HG02884 (cell line): ENCODE measurements at regions not wholly inside any gene's neighbourhood (a gene's known extent, or its start where the extent isn't known, plus 50 kb on each side); places are given as distances from the start of the nearest gene placed in this dataset.
A peak's percentile ranks its signal among the peaks of the same experiment; 100 is the strongest.
"Not testable (repeated sequence)": the region's sequence is repeated elsewhere in the genome, so short reads cannot be mapped to it uniquely, and the experiment has no call there.

Experiments
- ATAC-seq: cut with Tn5 transposase; IDR thresholded peaks from one replicate; pipeline ENCODE4 v1.9.1; 2021; ENCODE audit warnings: mild to moderate bottlenecking, moderate library complexity; ENCODE audit not compliant: unreplicated experiment

DNA sequence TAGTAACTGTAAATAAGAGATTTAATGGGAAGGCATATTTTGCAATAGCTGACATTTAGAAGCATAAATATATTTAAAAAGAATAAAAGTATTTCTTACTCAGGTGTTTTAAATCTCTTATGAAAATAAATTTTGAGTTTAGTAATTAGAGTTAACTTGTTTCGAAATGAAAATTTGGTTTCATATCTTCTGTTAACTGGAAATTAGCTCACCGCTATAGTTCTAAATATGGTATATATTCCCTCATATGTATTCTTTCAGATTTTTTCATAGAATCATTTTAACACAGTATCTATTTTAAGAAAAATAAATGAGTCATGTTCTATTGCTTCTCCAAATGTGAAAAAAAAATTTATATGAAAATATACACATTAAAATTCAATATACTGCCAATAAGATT, 434.1 kb downstream of the DTWD2 start:
- ATAC-seq: no peak

DNA sequence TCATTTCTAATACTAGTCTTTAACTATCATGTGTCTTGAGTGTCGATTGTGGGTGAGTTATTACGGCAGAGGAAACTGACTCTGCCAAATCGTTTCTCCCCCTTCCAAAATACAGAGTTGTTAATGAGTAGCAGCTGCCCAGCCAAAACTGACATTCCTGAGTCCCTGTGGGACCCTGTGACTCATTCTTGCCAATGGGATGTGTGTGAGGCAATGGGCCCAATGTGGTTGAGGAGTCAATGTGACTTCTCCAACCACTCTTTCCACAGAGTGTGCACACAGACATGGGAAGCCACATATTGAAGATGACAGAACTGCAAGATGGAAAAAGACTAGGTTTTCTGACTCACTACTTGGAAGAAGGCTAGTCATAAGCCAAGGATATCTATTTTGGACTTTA, 434.7 kb downstream of the DTWD2 start:
- ATAC-seq: no peak

DNA sequence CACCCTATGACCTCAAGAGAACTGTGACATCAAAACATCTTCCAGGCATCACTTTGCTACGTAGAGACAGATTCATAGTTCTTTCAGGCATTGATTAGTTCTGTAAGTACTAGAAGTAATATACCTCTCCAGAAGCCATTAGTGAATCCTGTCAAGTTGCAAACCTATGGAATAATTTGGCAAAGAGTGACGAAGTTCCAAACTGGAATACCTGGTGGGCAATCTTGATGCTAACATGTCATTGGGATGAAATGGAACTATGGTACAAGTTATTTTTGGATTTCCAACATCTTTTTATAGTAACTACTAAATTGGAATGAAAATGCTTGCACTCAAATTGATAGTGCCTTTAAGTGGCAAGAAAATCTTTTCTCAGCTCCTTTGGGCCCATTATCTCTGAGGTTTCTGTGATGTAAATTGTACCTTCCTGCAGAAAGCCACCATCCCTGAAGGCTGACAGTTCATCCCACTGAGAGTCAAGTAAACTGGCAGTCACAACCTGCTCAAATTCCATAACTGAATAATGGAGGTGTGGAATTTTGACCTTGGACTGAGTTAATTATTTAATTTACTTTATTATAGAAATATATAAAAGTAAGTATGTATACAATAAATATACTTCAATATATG, 435.5 kb downstream of the DTWD2 start:
- ATAC-seq: no peak

DNA sequence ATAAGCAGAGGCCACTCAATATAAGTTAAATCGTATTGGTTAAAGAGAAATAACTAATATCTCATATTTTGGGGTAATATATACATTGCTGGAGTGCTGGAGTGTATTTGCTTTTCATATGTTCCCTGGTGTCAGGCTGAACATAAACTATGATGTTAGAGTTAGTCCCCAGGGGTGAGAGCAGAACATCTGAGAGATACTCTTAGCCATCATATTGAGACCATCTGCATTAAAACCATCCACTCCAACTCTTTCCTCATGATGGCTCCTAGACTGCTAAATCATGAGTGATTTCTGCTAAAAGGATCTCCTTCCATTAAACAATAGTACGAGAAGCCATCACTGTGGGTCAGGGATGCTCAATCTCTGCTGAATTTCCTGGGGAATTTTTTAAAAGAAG, 436.2 kb downstream of the DTWD2 start:
- no peak for ATAC-seq

DNA sequence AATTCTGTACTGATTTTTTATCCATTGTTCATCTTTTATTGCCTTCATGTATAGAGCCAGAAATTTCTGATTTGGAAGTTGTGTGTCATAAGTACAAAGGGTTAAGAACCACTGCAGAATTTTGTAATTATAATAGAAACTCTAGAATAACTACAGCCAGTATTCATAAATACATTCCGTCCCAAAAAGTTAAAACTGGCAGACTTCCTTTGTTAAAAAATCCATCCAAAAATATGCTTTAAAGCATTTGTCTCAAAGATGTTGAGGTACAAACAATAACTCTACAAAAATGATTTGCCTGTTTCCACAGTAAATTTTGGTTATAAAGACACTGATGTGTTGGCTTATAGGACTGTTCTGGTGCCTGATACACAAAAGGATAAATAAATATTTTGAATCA, 436.6 kb downstream of the DTWD2 start:
- ATAC-seq: no peak

DNA sequence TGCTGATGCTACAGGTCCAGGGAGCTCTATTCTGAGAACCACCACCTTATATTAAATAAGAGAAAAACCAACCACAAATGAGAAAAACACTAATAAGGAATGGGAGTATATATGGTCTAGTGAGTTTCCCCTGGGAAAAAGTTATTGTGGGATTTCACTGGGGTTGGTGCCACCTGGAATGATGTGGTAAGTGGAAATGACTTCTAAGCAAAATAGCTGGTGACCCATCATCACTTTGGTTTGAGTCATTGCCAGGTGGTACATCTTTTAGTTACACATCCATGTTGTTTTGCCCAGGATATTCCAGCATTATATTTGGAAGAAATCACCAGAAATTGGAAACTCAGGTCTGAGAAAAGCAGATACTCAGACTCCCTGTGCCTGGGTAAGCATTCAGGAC, 437.3 kb downstream of the DTWD2 start:
- no peak for ATAC-seq

DNA sequence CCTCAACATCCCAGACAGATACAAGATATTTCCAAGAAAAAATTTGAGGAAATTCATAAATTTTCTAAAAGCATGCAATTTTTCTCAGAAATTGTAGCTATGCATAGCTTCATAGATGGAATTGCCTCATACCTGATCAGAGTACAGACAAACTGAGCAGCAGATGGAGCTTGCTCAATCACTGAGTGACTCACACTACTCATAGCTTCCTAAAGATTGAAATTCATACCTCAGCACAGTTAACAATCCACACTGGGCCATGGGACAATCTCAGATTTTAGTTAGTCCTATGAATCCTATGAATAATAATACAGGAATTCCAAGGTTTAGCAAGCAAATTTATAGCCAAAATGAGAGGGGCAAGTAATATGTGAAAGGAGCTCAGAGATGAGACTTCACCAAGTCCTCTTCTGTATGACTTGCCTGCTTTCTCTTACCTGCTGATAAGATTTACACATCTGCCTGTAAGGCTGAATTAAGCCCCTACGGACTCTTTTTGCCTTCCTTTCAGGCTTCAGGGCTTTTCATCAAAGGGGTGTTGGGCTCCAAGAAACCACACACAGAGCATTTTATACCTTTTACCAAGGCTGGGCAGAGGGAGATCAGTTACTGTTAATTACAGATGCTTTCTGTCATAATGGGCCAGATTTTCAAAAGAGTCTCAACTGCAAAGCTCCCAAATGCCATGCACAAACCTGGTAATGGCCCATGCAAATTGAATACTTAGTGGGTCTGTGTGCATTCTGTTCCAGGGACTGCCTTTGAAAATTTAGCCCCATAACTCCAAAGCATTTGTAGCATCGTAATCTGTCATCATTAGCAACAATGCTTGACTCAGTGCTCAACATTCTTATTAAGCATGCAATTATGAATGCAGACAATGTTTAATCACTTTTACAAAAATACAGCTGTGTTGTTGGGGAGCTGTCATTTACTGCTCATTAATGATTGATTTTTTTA, 439.3 kb downstream of the DTWD2 start:
- no peak for ATAC-seq

DNA sequence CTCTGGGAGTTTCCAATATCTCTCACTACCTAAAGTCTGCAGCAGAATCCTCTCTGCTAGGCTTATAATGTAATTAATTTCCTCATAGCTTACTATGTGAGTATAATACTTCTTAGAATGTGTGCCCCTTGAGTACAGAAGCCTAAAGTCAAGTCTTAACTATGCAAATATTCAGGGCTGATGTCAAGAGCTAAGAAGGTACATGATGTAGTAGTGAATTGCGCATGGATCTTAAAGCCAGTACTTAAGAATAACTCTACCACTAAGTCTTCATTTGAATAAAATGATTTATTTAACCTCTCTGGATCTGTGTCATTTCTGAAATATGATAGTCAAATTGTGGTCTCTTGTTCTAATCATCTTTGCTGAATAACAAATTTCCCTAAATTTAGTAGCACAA, 442.9 kb downstream of the DTWD2 start:
- ATAC-seq: no peak

DNA sequence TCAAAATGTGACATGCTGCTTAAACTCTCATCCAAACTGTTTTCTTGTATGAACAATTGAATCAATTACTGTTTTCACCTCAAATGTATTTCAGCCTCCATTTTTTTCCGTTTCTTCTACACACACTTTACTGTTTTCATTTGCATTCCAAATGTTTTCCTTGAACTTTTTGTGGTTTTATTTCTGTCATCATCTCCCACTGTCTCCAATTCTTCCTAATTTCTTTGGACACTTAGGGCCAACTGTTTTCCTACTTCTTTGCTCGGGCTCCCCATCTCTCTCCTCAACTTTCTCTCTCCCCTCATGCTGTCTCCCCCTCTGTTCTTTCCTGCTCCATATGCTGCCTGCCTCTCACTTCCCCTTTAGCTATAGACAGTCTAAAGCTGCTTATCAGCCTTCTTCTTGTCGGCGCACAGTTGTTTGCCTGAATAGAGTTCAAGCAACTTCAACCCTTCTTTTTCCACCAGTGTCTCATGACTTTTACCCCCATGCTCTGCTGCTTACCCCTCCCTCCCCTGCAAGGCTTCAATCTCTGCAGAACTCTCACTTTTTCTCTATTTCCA, 443.4 kb downstream of the DTWD2 start:
- no peak for ATAC-seq

DNA sequence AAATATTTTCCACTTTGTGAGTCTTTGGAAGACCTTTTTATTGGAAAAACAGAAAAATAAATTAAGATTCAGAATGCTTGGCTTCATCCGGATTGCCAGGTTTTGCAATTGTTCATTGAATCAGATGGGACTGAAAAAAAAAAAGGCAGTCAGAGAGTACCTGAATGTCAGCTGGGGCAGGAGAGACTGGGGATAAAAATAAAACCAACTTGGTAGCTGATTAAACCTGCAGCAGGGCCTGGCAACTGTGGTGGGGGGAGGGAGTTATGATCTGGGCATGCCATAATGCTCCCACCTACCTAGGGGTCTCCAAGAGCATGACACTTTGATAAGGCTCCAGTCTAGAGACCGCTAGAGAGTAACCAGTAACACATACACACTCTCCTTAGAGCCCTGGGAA, 454.4 kb downstream of the DTWD2 start:
- no peak for ATAC-seq

DNA sequence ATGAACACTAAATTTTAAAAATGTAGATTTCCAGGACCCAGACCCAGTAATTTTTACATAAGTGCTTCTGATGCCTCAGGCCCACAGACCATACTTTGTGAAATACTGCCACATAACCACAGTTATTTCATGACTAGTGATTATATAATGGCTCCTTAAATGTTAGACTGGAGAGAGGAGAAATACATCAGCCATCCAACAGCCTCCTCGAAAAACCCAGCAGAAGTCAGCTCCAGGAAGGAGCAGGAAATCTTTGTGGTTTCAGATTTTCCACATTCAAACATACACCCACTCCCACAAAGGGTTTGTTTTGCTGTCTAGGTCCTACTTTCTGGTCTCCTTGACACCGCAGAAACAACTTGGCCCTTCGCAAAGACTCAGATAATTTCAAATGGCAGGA, 455.2 kb downstream of the DTWD2 start:
- no peak for ATAC-seq

DNA sequence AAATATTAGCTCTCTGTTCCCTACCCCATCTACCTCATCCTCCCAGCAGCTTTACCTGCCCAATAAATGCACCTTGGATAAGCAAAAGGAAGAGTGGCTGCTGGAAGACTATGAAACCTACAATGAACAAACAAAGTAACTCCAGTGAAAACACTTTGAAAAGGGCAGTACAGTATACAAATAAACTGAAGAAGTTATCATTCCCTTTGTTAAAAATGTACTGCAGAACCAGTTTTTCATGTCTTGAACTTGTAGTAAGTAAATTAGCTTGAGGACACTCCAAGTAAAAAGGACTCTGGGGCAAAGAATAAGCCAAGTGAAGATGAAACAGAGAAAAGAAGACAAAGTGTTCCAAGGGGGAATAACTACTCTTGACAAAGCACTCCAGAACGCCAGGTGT, 457.1 kb downstream of the DTWD2 start:
- no peak for ATAC-seq

DNA sequence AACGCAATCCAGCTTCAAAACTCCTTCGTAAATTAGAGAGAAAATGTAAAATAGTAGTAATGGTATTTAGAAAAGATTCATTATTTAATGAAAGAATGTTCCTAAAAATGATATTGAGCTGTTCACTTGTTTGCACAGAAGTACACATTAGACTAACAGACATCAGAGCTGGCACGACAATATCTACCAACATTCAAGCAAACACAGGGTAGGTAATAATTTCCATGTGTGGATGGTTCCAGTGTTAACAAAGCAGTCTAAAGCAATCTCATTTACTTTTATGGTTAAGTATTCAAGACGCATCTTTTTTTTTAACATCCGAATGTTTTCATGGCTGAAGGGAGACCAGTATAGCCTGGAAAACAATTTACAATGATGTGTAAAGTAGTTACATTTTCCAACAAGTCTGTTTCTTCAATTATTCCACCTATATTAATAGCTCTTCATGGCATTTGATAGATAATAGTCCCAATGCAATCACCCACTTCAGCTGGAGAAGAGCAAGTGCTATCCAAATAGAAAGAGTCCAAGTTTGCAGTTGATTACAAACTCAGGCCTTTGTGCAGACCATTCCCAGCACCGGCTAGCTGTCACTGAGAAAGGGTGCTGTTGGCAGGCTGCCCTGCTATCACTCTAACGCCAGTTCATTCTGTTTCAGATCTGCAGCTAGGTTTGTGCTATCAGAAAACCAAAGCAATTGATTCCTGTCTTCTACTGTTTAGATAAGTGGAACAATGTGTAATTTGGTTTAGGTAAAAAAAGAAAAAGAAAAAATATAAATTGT, 458.8 kb downstream of the DTWD2 start:
- ATAC-seq: no peak

DNA sequence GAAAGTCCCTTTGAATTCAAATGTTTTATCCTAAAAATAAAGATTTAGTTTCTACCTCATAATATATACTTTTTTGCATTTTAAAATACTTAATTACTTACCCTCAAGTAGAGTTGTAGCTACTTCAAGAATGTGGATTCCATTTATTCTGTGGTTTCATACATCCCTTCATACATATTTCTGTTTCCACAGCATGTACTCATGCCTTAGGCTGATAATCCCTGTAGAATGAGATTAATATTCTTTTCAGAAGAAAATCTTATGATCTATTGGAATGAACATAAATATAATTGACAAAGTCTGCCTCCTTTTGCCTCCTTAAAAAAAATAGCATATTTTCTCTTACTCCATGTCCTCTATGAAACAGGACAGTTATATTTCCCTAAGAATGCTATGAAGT, 465.7 kb downstream of the DTWD2 start:
- ATAC-seq: no peak

DNA sequence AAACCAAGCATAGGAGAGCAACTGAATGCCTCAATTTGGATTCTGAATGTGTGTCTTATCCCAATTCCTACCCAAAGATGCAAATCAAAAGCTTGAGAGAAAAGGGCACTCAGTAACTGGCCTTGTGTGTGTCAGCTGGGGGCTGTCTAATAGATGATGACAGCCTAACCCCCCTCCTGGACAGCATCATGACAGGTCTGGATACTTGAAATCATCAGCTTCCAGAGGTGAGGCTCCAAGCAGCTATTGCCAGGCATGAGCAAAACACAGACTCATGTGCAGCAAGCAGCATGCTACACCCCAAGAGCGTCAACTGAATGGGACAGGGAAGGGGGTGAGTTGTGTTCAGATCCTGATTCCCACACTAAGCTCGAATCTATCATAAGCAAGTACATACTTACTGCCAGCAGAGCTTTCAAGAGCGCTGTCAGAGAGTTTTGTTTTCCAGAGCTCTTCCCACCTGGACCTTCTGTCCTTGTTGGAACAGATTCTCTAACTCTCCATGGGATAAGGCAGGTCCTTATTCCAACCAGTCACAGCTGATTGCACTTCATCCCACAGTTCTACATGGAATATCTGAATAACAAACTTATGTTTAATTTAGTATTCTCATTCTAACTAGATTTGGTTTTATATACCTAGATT, 467.5 kb downstream of the DTWD2 start:
- ATAC-seq: no peak

DNA sequence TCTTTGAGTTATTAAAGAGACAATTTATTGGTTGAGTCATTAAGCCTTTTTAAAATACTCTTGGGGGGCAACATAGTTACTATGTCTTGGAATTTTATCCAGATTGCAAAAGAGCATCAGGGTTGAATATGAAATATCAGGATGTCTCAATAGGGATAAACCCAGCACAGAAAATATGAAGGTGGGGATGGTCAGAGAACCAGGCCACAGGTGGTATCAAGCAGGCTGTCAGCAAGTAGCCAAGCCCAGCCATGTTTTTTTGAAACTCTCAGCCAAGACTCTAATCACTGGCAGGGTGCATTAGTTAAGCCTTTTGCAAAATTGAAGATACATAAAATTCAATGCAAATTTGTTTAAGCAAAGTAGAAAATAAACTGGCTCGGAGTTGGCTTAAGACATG, 468.9 kb downstream of the DTWD2 start:
- no peak for ATAC-seq

DNA sequence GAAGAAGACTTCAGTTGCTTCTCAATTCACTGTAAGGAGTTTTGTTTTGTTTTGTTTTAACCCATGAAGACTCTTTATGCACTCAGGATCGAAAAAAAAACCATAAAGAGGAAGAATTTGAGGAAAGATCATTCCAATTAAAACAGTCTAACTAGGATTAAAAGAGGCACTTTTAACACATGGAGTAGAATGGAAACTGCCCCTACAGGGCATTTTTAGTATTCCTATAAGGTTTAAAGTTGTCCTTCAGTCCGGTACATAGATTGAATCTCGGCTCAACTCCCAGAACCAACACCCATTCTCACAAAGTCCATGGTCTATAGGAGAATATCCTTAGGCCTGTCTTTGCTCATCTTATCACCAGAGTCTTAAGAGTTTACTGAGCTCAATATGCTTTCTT, 469.6 kb downstream of the DTWD2 start:
- no peak for ATAC-seq

DNA sequence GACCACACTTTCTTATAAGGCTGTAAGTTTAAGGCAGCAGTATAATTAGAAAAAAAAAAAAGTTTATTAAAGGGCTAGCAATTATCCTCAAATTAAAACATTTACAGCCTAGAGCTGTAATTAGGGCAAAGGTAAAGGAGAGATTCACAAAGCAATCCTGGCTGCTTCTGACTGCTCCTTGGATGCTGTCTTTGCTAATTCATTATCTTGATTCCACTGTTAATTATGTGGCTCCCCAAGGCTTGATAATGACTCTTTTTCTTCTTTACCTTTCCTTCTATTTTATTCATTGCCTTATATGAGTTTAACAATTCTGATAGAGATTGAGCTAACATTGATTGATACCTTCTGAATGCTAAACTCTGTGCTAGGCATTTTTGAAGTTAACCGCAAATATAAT, 476.5 kb downstream of the DTWD2 start:
- ATAC-seq: no peak

DNA sequence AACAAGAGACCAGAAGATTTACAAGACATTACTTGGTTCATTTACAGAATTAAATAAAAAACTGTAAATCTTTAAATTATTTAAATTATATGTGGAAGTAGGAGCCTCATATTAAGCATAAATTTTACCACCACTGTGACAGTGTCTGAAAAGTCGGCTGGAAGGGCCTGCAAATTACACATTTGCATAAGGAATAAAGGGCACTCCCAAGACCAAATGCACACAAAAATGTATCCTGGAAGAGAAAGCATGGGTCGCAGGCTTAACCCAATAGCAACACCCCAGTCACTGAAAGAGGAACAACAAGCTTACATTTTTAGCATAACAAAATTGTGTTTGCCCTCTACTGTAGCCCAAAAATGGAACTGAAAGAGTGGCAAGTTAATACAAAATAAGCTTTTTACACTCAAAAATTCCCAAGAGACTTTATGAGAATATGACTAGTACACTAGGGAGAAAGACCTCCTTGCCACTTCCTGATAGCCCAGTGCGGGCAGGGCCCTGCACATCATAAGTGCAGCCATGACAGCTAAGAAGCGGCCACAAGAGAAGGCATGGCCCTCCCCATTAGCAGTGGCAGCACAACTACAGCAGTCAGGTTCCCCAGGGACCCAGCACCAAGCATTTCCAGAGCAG, 482.0 kb downstream of the DTWD2 start:
- peak; percentile 76 for ATAC-seq

DNA sequence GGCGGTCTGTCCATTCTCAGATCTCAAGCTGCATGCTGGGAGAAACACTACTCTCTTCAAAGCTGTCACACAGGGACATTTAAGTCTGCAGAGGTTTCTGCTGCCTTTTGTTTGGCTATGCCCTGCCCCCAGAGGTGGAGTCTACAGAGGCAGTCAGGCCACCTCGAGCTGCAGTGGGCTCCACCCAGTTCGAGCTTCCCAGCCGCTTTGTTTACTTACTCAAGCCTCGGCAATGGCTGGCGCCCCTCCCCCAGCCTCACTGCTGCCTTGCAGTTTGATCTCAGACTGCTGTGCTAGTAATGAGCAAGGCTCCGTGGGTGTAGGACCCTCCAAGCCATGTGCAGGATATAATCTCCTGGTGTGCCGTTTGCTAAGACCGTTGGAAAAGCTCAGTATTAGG, 486.1 kb downstream of the DTWD2 start:
- not testable (repeated sequence) for ATAC-seq
